NB4 (cell line): ENCODE measurements at regions not wholly inside any gene's neighbourhood (a gene's known extent, or its start where the extent isn't known, plus 50 kb on each side); places are given as distances from the start of the nearest gene placed in this dataset.

Experiments used
- DNase-seq: peaks from one replicate; pipeline ENCODE4 v3.0.0; 2010; ENCODE audit warnings: low read depth
- H3K4me3 ChIP-seq: one replicate; pipeline ENCODE4 v1.5.1; 2011; ENCODE audit warnings: mild to moderate bottlenecking, low read depth, low read length, moderate library complexity
- MAX ChIP-seq: IDR thresholded peaks from 2 replicates; pipeline ENCODE4 v1.6.1; 2011; ENCODE audit warnings: low read depth, low read length
- MYC ChIP-seq: IDR thresholded peaks from 2 replicates; pipeline ENCODE4 v1.6.1; 2011; ENCODE audit warnings: low read depth, low read length
- POLR2A ChIP-seq: IDR thresholded peaks from 2 replicates; pipeline ENCODE4 v1.6.1; 2011; ENCODE audit warnings: mild to moderate bottlenecking; ENCODE audit not compliant: insufficient read length; ENCODE audit errors: extremely low read depth
- TF ChIP-seq, protein P1 (sequence below): IDR thresholded peaks from one replicate; pipeline ENCODE4 v1.5.1; 2012; ENCODE audit warnings: low read depth, low read length

- no peak overlapping the region for H3K4me3 ChIP-seq
- no peak for TF ChIP-seq POLR2A
- TF ChIP-seq, protein P1, sequence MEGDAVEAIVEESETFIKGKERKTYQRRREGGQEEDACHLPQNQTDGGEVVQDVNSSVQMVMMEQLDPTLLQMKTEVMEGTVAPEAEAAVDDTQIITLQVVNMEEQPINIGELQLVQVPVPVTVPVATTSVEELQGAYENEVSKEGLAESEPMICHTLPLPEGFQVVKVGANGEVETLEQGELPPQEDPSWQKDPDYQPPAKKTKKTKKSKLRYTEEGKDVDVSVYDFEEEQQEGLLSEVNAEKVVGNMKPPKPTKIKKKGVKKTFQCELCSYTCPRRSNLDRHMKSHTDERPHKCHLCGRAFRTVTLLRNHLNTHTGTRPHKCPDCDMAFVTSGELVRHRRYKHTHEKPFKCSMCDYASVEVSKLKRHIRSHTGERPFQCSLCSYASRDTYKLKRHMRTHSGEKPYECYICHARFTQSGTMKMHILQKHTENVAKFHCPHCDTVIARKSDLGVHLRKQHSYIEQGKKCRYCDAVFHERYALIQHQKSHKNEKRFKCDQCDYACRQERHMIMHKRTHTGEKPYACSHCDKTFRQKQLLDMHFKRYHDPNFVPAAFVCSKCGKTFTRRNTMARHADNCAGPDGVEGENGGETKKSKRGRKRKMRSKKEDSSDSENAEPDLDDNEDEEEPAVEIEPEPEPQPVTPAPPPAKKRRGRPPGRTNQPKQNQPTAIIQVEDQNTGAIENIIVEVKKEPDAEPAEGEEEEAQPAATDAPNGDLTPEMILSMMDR = no peak
- TF ChIP-seq MYC = no peak
- no peak for TF ChIP-seq MAX
- DNase-seq = no peak
Observed at GRCh38 chr1:55938376-55938850, 641.0 kb downstream of the PLPP3 start.

- TF ChIP-seq MAX = no peak
- no peak overlapping the region for H3K4me3 ChIP-seq
- DNase-seq = no peak
Observed at GRCh38 chr1:55937840-55938375, 641.5 kb downstream of the PLPP3 start.

- TF ChIP-seq POLR2A = no peak
- TF ChIP-seq, protein P1 = no peak
- DNase-seq = no peak
- H3K4me3 ChIP-seq = no peak overlapping the region
Observed at GRCh38 chr1:55935236-55935635, 644.1 kb downstream of the PLPP3 start.

- TF ChIP-seq POLR2A = no peak
- no peak for TF ChIP-seq MYC
- TF ChIP-seq MAX = no peak
- no peak overlapping the region for H3K4me3 ChIP-seq
- DNase-seq = no peak
Observed at GRCh38 chr1:55932402-55932801, 647.0 kb downstream of the PLPP3 start.

- no peak overlapping the region for H3K4me3 ChIP-seq
- DNase-seq = no peak
- TF ChIP-seq MYC (no peak), MAX (no peak), POLR2A (no peak)
- TF ChIP-seq, protein P1 = no peak
Observed at GRCh38 chr1:55931081-55931940, 648.1 kb downstream of the PLPP3 start.

DNA sequence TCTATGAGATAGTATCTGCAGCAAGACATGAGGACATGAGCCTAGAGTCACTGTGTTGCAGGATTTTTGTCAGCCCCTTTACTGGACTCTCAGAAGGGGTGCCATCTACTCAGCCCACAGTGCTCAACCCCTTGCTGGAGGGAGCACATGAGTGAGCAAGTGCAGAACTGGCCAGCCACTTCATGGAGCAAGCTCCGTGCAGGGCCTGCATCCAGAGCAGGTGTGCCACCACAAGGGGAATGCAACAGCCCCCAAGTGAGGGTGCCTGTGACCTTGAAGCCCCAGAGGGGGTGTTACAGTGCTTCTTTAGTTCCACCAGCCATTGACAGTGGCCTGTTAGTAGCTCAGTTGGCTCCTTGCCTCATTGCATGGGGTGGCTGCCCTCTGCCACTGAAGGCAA is 649.7 kb downstream of the PLPP3 start:
- DNase-seq = no peak
- TF ChIP-seq MAX (no peak), MYC (no peak), POLR2A (no peak)
- TF ChIP-seq, protein P1 = no peak
- no peak overlapping the region for H3K4me3 ChIP-seq
